Ascending aorta (tissue), 2 donors: ENCODE measurements at regions not wholly inside any gene's neighbourhood (a gene's known extent, or its start where the extent isn't known, plus 50 kb on each side); places are given as distances from the start of the nearest gene placed in this dataset.

Source experiments
- DNase-seq, 2 donors: peaks; one replicate each; pipeline ENCODE4 v3.0.0-alpha.2; 2019; ENCODE audit warnings: low spot score in 2 of 2
- H3K27ac ChIP-seq, 2 donors: fragments of 200-600 bp; sonication (generic); one replicate each; pipeline ENCODE4 v1.5.1; 2016 to 2017; ENCODE audit warnings: mild to moderate bottlenecking in 1 of 2
- H3K27me3 ChIP-seq: fragments of 200-600 bp; sonication (generic); one replicate; pipeline ENCODE4 v1.5.1; 2017
- H3K36me3 ChIP-seq, 2 donors: fragments of 200-600 bp; sonication (generic); one replicate each; pipeline ENCODE4 v1.5.1; 2016
- H3K4me1 ChIP-seq, 2 donors: fragments of 200-600 bp; sonication (generic); one replicate each; pipeline ENCODE4 v1.5.1; 2016 to 2017; ENCODE audit warnings: mild to moderate bottlenecking in 1 of 2
- H3K4me3 ChIP-seq, 2 donors: fragments of 200-600 bp; sonication (generic); one replicate each; pipeline ENCODE4 v1.5.1; 2016 to 2017; ENCODE audit warnings: mild to moderate bottlenecking in 1 of 2
- H3K9me3 ChIP-seq, 2 donors: fragments of 200-600 bp; sonication (generic); one replicate each; pipeline ENCODE4 v1.5.1; 2016
- intact Hi-C: fragments of 100-400 bp; cut with DNase I; formaldehyde crosslinking; loops from one replicate; pipeline ENCODE4 v1.15.1; 2023
- TF ChIP-seq, protein P1 (sequence below), 3 experiments: fragments of 200-600 bp in 2 of 3; fragments of 450-650 bp in 1 of 3; sonication (generic) in 2 of 3; IDR thresholded peaks; one replicate each; pipeline ENCODE4 v1.5.1; 2016 to 2019; ENCODE audit warnings: antibody characterized with exemption in 3 of 3, mild to moderate bottlenecking in 1 of 3, moderate library complexity in 1 of 3

DNA sequence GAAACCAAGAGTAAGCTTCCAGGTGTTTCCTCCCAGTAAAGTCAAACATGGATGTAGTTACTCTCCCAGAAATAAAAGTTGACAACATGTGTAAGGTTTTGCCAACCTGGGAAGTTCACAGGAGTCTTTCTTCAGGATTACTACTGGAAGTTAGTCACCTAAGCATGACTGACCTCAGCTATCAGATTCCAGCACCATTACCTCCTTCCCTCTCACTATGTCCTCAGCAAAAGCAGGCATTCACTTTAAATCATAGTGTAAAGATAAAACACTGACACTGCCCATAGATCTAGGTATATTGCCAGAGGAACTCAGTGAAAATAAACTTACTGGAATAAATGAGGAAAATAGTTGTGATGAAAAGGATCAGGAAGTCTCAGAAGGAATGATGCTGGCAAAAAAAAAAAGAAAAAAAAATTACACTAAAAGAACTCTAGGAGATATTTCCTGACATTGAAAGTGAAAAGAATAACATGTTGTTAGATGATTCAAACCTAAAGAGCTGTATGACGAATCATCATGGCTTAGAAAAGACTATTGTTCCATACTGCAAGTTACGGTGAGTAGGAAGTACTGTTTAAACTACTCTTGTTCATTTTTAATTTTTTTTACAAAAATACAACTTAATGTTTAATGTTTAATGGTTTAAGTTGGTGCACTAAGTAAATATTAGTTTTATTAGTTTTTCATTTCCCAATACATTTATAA is 484.5 kb upstream of the ZNF804A start:
- no peak overlapping the region for H3K27ac ChIP-seq
- no peak overlapping the region for H3K4me3 ChIP-seq
- H3K4me1 ChIP-seq = no peaks in the 10 kb centered on the region
- H3K27me3 ChIP-seq = no peaks in the 10 kb centered on the region
- no peak for DNase-seq
- H3K9me3 ChIP-seq = no peaks in the 10 kb centered on the region
- TF ChIP-seq, protein P1, sequence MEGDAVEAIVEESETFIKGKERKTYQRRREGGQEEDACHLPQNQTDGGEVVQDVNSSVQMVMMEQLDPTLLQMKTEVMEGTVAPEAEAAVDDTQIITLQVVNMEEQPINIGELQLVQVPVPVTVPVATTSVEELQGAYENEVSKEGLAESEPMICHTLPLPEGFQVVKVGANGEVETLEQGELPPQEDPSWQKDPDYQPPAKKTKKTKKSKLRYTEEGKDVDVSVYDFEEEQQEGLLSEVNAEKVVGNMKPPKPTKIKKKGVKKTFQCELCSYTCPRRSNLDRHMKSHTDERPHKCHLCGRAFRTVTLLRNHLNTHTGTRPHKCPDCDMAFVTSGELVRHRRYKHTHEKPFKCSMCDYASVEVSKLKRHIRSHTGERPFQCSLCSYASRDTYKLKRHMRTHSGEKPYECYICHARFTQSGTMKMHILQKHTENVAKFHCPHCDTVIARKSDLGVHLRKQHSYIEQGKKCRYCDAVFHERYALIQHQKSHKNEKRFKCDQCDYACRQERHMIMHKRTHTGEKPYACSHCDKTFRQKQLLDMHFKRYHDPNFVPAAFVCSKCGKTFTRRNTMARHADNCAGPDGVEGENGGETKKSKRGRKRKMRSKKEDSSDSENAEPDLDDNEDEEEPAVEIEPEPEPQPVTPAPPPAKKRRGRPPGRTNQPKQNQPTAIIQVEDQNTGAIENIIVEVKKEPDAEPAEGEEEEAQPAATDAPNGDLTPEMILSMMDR (IDR thresholded peaks at IDR 0.05) = no peak
- intact Hi-C loops = no loop called here
- no peaks in the 10 kb centered on the region for H3K36me3 ChIP-seq

DNA sequence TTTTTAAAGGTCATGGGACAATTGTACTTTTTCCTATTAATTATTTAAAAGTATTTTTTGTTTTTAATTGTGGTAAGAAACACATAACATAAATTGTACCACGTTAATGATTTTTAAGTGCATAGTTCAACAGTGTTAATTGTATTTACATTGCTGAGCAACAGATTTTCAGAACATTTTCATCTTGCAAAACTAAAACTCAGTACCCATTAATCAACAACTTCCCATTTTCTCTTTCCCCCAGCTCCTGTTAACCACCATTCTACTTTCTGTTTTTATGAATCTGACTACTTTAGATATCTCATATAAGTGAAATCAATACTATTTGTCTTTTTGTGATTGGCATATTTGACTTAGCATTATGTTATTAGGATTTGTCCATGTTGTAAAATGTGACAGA is 483.9 kb upstream of the ZNF804A start:
- no peaks in the 10 kb centered on the region for H3K4me1 ChIP-seq
- H3K9me3 ChIP-seq = no peaks in the 10 kb centered on the region
- no peaks in the 10 kb centered on the region for H3K27me3 ChIP-seq
- intact Hi-C loops = no loop called here
- no peaks in the 10 kb centered on the region for H3K36me3 ChIP-seq
- no peak overlapping the region for H3K27ac ChIP-seq
- no peak overlapping the region for H3K4me3 ChIP-seq
- no peak for DNase-seq
- TF ChIP-seq, protein P1 (IDR thresholded peaks at IDR 0.05) = no peak

DNA sequence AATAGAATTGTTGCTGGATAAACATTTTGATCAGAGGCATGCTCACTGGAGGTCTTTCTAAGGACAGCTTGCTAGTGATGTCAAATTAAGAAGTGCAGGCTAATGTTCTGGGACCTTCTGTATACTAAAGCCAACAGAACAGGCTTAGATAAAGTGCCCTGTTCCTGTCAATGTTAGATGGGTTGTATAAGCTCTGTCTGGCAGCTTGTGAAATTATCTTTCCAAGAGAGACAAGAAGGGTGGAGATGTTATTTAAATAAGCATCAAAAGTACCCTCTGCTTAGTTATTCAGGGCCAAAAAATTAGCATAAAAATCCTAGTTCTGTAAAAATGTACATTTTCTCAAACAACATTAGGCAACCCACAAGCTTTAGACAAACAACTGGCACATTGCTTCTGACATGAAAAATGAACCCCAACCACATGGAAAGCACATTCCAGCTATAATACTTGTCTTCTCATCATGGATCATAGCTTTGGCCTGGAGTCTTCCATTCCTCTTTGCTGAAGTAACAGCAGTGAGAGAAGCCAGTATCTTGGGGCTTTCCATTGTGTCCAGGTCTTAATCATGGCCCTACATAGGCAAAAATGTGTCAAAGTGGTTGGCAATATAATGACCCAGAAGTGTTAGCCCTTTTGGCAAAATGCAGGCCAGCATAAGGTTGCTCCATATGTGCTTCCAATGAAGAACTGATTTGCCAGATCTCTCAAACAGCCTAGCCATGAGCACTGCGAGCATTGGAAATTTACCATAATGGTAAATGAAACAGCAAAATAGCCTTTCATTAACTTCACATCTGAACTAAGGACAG is 478.1 kb upstream of the ZNF804A start:
- TF ChIP-seq, protein P1 (IDR thresholded peaks at IDR 0.05) = no peak
- Histone ChIP-seq H3K27me3 (no peaks in the 10 kb centered on the region), H3K4me1 (no peaks in the 10 kb centered on the region), H3K4me3 (no peak overlapping the region), H3K36me3 (no peaks in the 10 kb centered on the region), H3K9me3 (no peaks in the 10 kb centered on the region), H3K27ac (no peak overlapping the region)
- intact Hi-C loops = no loop called here
- DNase-seq = no peak

DNA sequence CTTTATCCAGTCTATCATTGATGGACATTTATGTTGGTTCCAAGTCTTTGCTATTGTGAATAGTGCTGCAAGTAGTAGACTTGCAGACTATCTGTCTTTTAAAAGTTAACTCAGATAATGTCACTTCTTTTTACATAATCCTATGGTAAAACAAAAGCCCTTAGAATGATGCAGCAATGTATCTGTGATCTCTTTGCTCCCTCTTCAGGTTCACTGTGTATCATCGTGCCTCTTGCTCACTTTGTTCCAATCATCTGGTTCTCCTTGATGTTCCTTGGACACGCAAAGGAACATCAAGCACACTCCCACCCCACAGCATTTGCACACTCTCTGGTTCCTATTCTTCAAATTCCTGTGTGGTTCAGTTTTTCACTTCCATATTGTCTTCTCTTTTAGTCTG is 472.5 kb upstream of the ZNF804A start:
- H3K9me3 ChIP-seq = no peaks in the 10 kb centered on the region
- H3K36me3 ChIP-seq = no peaks in the 10 kb centered on the region
- intact Hi-C loops = loop anchor here (5.0 kb wide), 1 partner anchor 471 kb away; the partner anchor contains the start of gene ZNF804A
- TF ChIP-seq, protein P1 (IDR thresholded peaks at IDR 0.05) = no peak
- no peaks in the 10 kb centered on the region for H3K4me1 ChIP-seq
- H3K27me3 ChIP-seq = no peaks in the 10 kb centered on the region
- no peak overlapping the region for H3K4me3 ChIP-seq
- no peak overlapping the region for H3K27ac ChIP-seq
- DNase-seq = no peak

DNA sequence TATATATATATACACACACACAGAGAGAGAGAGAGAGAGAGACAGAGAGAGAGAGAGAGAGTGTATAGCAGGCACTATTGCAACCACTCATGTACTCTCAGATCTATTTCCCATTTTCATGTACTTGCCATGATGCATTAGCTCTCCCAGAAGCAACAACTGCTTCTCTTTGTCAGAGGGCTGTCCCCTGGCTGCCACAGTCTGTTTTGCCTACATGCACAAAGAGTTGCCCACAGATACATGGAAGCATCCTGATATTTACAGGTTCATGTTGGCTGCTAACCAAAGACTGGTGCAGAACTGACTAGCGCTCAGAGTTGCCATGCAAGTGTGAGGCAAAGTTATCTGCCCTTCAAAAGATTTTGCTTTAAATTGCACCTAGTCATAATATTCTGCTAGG is 469.3 kb upstream of the ZNF804A start:
- Histone ChIP-seq H3K4me3 (no peak overlapping the region), H3K9me3 (no peaks in the 10 kb centered on the region), H3K27me3 (no peaks in the 10 kb centered on the region), H3K27ac (no peak overlapping the region), H3K36me3 (no peaks in the 10 kb centered on the region), H3K4me1 (no peaks in the 10 kb centered on the region)
- intact Hi-C loops = loop anchor here (5.0 kb wide), 1 partner anchor 468 kb away; the partner anchor contains the start of gene ZNF804A
- no peak for DNase-seq
- TF ChIP-seq, protein P1 (IDR thresholded peaks at IDR 0.05) = no peak
